HG02798 (cell line): ENCODE measurements at regions not wholly inside any gene's neighbourhood (a gene's known extent, or its start where the extent isn't known, plus 50 kb on each side); places are given as distances from the start of the nearest gene placed in this dataset.

Experiments used
- ATAC-seq: cut with Tn5 transposase; IDR thresholded peaks from one replicate; pipeline ENCODE4 v1.9.1; 2021; ENCODE audit warnings: mild to moderate bottlenecking; ENCODE audit not compliant: unreplicated experiment, poor library complexity

DNA sequence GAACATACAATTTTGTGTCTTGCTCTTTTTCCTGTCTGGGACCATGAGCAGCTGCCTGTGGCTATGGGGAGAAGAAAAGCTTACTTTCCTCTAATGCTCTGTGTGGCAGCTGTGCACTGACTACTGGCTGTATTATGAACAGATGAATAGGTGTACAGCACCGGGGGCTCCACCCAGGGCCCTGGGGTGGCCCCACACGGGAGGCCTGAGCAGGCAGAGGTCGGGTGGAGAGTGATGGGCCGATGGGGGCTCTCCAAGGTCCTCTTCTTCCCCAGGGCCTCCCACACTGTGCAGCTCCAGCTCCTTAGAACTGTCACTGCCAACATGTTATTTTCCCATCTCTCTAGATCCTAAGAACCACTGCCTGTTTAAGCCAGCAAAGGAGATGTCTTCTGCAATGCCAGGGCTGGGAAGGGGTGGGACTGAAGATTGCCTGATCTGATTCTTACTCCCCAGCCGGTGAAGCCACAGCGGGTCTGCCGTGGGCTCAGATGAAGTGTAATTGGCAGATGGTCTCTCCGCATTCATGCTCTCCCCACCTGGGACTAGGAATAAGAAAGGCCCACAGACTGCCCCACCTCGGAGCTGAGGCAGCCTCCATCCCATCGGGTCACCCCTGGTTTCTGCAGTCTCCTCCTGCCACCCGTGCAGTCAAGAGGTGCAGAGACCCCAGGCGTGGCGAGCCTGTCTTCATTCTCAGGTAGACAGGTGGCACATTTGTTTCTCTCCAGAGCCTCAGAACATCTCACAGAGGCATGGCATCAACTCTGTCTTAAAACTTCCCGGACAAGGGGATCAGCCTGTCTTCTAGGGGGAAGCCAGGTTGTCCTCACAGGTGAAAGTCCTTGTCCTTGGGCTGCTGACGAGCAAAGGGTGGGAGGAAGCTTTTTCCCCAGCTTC lies 186.5 kb upstream of the GALNT2 start:
- ATAC-seq = no peak

DNA sequence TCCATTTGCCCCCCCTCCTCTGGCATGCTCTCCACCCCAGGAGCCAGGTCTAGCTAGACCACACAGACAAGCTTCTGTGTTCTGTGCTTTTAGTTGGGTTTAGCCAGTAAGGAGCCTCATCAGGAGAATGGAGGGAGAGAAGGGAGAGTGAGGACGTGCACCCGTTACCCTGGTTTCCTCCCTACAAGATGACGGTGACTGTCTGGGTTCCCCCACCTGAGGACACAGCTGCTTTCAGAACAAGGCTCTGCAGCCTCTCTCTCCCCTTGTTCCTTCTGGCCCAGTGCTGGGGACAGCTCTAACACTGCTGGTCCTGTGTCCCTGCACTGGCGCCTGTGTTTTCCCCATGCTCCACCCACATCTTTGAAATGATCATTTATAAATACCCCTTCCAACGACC lies 184.4 kb upstream of the GALNT2 start:
- ATAC-seq = no peak

DNA sequence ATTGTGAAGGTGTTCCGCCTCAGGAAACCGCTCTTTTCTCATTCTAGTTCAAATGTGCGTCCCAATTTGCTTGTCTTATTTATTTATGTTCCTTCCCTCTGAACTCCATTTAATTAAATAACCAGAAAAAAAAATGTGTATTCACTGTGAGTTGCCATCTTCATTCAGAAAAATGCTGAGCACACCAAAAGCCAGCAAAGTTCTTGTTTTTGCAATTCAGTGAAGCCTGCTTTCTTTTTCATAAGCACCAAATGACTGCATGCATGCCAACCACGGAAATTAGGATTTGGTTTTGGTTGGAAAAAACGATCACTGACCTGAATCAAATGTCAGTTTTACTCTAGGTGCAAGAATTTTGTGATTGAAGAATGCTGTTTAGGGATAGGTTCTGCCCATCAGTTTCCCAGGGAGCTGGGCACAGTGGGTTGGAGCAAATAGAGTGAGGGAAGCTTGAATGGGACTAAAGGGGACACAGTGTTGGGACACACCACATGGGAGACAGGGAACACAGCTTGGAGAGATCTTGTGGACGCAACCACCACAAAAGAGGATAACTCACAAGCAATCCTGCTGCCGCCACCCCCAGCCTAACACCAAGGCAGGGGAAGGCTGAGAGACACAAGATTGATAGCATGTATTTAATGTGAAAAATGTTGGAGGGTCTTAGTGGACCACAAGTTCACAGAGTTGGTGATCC lies 183.4 kb upstream of the GALNT2 start:
- ATAC-seq = no peak

DNA sequence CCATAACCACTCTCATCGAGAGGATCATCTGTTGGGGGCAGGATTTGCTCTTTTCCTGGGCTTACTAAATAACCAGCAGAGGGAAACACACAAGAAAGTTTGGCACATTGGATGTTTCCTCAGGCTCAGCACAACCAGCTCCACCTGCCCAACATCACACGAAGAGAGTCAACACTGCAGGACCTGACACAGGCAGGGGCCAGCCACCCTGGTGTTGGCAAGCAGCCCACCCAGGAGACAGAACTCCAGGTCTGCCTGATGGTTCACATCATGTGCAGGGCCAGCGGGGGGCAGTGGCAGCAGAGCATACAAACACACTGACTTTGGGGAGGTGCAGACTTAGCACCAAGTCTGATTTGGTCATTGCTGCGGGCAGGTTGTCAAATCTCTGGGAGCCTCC lies 182.3 kb upstream of the GALNT2 start:
- no peak for ATAC-seq

DNA sequence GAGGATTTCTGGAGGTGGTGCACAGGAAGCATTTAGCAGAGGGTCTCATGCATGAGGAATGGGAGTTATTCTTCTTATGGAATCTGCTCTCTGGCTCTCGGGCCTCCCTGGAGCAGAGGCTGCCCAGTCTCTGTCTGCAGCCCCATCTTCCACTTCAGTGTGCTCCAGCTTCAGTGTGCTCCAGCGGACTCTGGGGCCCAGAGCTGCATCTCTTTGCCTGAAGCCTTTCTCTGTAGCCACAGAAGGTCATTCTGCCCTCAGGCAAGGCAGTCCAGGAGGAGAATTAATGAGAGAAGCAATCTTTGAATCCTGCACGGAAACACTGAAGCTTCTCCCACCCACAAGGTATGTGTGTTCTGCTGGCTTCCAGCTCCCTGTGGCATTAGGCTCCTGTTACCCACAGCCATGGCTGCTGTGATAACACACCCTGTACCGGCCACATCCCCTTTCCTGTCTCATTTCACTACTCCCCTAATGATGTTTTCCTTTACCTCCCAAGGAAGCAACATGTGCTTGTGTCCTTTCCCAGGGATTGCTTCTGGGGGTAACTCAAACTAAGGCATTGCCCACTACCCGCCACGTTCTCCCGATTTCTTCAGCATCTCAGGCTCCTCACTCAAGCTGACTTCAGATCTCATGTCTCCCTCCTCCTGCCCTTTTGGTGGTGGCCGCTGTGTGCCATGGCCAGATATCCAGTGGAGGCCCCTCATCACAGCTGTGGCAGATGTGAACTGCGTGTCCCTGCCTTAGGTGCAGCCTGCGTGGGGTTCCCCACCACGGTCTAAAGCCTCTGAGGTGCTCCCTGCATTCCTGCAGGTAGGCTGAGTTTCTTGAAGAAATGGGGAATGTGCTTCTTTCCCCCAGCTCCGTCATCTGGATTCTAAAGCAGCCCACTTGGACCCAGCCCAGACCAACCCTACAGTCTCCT lies 181.2 kb upstream of the GALNT2 start:
- no peak for ATAC-seq

DNA sequence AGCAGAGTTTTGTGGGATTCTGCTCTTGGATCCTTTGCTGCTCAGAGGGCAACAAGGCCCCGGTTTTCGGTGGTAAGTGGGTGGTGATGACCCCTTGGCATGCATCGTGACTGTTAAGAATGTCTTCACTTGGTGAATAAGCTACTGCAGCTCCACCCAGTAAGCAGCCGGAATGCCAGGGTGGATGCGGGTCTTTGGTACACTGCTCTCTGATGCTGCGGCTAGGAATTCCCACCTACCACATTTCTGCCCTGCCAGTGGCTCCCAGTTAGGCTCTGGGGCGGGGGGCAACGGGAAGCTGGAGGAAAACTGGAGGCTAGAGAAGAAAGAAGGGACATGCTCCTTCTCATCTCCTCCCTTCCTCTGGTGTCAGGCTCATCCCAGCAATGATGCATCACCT lies 180.4 kb upstream of the GALNT2 start:
- no peak for ATAC-seq

DNA sequence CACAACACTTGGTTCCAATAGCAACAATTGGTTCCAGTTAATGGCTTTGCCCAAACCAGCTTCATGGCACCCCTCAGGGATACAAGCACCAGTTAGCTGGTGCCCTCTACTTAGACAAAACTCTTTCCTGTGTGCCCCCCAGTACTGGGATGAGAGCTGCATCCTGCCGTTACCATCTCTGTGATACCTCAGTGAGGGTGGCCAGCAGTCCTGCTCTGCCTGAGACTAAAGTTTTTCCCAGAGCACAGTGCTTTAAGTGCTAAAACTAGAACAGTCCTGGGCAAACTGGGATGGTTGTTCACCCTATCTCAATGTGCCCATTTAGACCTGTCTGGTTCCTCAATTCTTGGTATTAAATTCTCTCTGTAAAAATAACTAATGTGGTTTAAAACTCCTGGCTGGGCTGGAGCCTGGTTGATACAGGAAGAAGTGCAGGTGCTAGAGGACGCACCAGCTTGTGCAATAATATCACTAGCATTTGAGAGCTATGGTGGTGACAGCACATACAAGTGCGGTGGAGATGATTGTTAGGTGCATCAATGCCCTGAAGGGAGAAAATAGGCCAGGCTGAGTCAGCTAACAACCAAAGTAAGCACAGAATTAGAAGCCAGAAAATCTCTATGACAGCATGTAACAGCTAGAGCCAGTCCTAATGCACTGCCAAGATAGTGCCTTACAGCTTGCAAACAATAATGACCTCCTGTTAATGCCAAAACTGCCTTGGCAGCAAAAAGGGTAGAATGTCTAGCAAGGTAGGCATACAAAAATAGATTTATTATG lies 179.8 kb upstream of the GALNT2 start:
- no peak for ATAC-seq

DNA sequence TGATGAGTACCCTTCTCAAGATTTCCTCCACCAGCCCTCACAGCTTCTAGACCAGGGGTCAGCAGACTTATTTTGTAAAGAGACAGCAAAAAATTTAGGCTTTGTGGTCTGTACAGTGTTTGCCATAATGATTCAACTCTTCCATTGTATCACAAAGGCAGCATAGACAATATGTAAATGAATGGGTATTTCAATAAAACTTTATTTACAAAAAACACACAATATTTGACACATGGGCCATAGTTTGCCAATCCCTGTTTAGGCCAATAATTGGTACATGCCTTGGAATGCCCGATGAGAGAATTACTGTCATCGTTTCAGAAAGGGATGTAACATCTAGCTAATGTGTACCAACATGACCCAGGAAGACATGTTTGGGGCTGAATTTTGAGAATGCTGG lies 178.9 kb upstream of the GALNT2 start:
- no peak for ATAC-seq

DNA sequence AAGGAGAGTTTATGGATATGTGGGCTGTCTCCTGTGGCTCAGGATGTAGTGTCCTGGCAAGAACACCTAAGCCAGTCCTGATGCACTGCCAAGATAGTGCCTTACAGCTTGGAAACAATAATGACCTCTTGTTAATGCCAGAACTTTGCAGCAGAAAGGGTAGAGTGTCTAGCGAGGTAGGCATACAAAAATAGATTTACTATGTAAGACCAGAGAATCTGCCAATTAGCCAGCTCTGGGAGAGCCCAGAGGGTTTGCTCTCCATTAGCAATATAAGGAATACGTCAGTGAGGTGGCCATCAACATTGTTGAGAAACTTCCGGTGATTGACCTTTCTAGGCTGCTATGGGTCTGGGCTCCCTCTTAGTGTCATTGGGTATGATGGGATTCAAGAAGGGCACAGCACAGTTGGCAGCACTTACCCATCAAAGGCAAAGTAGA lies 178.5 kb upstream of the GALNT2 start:
- no peak for ATAC-seq

DNA sequence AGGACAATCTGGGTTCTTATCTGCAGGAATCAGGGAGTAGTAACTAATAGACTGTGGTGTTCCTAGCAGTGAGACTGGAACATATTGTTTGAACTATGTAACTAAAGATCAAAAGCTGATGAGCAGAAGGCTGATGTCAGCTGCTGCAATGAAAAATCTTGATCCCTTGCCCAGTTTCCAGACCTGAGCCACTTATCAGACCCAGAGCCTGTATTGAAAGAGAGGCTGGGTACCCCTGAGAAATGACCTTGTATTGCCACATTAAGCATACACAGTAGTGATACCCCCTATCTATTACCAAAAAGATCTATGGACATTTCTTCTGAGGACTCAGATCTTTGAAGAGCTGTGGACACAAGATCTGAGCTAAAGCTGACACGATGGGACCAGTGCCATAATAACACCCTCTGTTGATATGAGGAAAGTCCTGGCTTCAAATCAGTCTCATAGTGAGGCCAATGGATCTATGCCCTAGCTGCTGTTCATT lies 178.0 kb upstream of the GALNT2 start:
- ATAC-seq = no peak

DNA sequence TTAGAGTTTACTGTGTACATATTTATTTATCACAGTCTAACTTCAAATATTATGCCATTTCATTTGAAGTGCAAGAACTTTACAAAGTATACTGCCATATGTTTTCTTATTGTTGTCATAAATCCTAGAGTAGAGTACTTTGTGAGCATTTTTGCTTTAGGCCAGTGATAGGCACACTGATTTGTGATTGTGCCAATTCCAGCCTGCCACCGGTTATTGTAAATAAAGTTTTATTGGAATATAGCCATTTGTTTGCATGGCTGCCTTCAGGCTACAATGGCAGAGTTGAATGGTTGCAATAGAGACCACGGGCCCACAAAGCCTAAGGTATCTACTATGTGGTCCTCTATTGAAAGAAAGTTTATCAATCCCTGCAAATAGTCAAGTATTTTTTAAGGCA lies 175.8 kb upstream of the GALNT2 start:
- no peak for ATAC-seq

DNA sequence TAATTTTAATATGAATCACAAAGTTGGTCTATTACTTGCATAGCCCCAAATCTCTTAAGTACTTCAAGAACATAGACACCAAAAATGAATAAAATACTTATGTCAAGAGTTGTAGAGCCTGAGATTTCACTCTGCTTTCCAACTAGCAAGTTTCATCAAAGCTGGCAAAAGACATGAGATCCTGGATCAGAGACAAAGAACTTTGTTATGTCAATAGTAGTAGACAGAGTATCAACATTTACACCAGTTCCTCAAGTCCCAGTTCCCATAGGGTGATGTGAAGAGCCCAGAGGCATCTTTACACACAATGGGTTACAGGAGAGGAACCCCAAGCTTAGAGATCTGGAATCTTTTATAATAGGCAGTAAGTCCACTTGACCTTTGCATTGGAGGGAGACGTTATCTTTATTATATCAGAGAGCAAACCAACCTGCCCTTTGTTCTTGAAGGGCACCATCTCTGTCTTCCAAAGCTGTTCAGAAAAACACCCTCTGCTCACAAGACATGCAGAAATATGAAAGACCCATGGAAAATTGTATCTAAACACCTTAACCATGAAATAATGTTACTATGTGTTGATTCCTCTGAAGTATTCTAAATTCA lies 174.4 kb upstream of the GALNT2 start:
- no peak for ATAC-seq

DNA sequence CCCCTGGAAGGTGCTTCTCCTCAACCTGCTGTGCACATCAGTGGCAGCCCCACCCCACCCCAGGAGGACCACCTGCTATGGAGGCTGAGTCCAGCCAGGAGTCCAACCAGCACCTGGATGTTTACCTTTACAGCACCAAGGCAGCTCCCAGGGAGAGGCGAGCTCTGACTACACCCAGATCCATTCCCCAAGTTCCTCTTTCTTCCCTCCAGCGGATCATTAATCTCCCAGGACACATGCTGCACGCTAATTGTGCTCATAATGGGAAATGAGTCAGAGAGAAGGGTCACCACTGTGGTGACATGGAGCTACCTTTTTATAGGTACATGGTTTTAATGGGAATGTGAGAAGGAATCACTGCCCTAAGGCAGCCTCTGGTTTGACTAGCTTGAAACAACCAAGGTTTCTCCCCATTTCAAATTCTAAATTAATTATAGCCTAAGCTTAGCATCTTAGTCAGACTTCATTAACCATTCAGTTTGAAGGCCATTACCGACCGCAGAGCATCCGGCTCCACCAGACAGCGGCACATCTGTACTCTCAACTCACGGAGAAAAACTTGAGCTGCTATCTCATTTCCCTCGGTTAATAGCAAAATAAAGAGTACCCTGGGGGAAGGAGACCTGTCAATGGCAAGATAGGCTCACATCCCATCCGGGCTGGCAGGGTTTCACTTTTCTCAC lies 173.1 kb upstream of the GALNT2 start:
- ATAC-seq = no peak

DNA sequence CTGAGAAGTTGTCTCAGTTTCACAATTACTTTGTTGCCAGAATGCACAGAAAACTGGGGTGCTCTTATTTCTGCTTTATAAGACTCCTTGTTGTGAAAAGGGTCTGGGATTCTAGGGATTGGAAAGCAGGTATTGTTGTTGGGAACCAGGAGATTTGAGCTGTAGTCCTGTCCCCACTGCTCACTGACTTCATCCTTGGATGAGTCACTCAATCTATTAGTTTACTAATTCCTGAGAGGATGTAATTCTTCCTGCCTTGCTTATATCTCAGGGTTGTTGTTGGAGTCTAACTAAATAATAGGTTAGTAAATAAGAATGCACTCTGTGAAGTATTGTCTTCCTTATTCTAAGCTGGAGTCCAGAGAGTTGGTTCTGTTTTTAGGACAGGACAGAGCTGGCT lies 172.5 kb upstream of the GALNT2 start:
- ATAC-seq = no peak

DNA sequence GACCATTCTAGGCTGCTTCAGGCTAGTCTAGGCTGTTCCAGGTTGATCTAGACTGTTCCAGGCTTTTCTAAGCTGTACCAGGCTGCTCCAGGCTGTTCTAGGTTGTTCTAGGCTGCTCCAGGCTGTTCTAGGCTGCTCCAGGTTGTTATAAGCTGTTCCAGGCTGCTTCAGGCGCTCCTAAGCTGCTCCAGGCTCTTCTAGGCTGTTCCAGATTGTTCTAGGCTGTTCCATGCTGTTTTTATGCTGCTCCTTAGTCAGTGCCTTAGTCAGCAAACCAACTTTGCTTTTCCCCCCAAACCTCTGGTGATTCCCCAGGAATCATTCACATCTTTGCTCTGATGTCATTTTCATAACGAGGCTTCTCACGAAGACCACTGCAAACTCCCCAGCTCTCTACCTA lies 171.4 kb upstream of the GALNT2 start:
- no peak for ATAC-seq

DNA sequence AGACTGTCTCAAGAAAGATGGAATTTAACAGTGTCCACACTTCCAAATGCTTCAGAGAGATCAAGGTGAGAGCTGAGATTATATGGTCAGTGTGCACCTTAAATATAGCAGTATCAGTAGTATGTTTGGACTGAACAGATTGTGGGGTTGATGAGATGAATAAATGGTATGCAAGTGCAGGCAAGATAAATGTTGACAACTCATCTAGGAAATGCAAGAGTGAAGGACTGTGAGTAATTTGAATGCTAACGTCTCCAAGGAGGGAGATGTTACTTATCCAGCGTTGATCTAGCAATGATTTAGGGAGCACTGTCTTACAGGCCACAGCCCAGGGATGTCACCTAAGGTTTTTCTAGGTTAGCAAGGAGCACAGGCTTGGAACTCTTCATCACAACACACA lies 170.7 kb upstream of the GALNT2 start:
- ATAC-seq = no peak

DNA sequence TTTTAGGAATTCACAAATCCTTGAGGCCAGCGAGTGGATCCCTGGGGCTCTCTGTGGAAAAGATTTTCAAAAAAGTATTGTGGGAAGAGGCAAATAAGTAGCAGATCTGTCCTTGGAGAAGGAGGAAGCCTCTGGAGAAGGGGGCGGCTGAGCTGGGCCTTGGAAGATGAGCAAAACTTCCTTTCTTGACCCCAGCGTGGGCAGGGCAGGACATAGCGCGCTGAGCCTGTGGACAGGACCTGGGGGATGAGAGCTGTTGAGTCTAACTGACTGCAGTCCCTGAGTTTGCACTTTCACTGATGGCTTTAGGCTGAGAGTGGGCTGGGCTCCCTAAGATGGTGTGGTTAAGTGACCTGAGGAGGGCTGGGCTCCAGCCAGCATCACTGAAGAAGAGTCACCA lies 170.2 kb upstream of the GALNT2 start:
- no peak for ATAC-seq

DNA sequence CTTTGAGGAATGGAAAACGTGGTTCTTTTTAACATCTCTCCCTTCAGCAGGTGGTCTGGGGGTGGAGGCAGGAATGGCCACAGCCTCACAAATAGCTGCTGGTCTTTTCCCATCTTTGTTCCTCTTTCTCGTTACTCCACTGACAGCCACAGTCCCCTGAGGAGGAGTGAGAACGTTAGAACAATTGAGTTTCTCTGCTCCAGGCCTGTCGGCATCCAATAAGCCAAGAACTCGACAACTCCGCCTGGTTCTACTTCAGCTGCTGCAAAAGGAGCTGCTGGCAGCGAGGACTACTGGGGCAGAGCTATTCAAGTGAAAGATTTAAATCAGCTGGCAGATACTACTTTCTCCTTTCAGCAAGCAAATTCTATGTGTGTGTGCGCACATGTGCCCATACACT lies 169.5 kb upstream of the GALNT2 start:
- no peak for ATAC-seq

DNA sequence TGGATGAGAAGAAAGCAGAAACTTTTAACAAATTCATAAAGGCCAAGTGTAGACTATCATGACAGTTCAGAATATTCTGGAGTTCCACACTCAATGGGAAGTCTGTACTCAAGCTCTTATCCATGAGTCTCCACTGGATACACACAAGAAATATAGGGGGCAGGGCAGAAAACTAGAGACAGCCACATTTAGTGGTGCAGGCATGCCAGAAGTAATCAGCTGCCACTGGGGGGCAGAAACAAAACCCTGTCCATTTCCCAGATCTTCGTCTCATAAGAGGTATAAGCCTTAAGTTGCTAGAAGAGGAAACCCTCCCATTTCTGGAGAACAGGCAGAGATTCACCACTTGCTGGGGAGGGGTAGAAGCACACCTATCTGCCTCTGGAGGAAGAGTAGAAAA lies 166.8 kb upstream of the GALNT2 start:
- ATAC-seq = no peak
